ENCODE measurements at regions not wholly inside any gene's neighbourhood (a gene's known extent, or its start where the extent isn't known, plus 50 kb on each side); places are given as distances from the start of the nearest gene placed in this dataset.

DNA sequence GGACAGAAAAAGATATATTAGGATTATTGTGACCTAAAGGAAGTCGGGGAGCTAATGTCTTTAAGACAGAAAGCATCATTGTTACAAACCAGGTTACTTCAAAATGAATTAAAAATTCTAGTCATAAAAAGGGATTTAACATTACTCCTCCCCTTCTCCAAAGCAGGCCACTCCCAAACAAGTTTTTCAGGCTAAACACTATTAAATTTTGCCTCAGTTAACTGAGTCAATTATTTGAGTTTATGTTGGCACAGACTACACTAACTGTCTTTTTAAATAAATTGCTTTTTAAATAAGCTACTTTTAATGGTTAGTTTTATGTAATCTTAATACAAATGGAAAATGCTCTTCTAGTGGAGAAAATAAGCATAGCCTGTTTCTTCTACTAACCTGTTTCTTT lies 395.0 kb upstream of the DUSP10 start:
- TF ChIP-seq POLR2AphosphoS5 (IDR thresholded peaks at IDR 0.05), result no peak
- TF ChIP-seq EP300 (IDR thresholded peaks at IDR 0.05), result no peak
- TF ChIP-seq, protein P1, sequence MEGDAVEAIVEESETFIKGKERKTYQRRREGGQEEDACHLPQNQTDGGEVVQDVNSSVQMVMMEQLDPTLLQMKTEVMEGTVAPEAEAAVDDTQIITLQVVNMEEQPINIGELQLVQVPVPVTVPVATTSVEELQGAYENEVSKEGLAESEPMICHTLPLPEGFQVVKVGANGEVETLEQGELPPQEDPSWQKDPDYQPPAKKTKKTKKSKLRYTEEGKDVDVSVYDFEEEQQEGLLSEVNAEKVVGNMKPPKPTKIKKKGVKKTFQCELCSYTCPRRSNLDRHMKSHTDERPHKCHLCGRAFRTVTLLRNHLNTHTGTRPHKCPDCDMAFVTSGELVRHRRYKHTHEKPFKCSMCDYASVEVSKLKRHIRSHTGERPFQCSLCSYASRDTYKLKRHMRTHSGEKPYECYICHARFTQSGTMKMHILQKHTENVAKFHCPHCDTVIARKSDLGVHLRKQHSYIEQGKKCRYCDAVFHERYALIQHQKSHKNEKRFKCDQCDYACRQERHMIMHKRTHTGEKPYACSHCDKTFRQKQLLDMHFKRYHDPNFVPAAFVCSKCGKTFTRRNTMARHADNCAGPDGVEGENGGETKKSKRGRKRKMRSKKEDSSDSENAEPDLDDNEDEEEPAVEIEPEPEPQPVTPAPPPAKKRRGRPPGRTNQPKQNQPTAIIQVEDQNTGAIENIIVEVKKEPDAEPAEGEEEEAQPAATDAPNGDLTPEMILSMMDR (IDR thresholded peaks at IDR 0.05), result no peak
- TF ChIP-seq POLR2A (IDR thresholded peaks at IDR 0.05), result no peak
- intact Hi-C loops (cut with DNase I), result no loop called here
- Histone ChIP-seq H3K9me3 (peaks cover 0 to 6% (median 0%) of the 10 kb centered on the region in 4 donors), H3K36me3 (no peaks in the 10 kb centered on the region), H3K4me3 (no peak overlapping the region), H3K27me3 (no peaks in the 10 kb centered on the region), H3K27ac (no peak overlapping the region), H3K4me1 (no peaks in the 10 kb centered on the region)
- 36 to 74% methylated on average over 1 of the region's 1 CpG for WGBS, 2 donors
- DNase-seq, result no peak

DNA sequence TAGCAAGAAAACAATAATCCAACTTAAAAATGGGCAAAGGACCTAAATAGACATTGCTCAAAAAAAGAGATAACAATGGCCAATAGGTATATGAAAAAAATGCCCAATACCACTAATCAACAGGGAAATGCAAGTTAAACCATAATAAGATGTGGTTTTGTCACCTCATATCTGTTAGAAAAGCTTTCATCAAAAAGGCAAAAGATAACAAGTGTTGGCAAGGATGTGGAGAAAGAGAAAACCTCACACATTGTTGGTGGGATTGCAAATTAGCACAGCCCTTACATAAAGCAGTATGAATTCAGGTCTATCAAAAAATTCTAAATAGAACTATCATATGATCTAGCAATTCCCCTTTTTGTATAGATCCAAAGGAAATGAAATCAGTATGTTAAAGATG lies 387.2 kb upstream of the DUSP10 start:
- H3K27ac ChIP-seq, result no peak overlapping the region
- intact Hi-C loops (cut with DNase I), result no loop called here
- TF ChIP-seq EP300 (IDR thresholded peaks at IDR 0.05) (no peak), POLR2A (IDR thresholded peaks at IDR 0.05) (no peak), POLR2AphosphoS5 (IDR thresholded peaks at IDR 0.05) (no peak)
- TF ChIP-seq, protein P1 (IDR thresholded peaks at IDR 0.05), result no peak
- H3K36me3 ChIP-seq, result no peaks in the 10 kb centered on the region
- no peak overlapping the region for H3K4me3 ChIP-seq
- H3K9me3 ChIP-seq, result peaks cover 0 to 4% (median 0%) of the 10 kb centered on the region in 4 donors
- H3K4me1 ChIP-seq, result no peaks in the 10 kb centered on the region
- no peaks in the 10 kb centered on the region for H3K27me3 ChIP-seq
- DNase-seq, result no peak

DNA sequence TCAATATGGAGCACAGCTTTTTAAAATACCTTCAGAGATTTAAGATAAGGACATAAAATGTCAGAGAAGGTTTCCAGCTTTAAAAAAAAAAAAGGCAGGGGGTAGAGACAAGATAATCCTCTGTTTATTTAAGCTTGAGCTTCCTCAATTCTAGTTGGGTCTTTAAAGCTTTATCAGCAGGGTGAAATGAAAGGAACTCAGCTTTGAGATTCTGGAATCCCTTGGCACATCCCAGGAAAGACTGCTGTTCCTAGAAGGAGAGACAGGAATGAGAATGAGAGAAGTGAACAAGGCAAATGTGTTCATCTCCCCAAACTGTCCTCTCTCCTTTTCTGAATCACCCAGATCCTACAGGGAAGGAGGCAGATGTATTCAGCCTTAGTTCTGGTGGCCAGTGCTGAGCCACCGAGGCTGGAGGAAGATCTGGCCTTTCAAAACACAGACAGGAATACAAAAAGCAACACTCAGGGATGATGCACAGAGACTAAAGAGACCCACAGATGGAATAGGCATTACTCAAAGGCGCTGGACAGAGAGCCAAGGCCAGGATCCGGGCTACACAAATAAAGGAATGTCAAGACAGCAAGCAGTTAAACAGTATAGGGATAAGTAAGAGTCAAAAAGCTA lies 385.8 kb upstream of the DUSP10 start:
- no peak overlapping the region for H3K4me3 ChIP-seq
- no peak overlapping the region for H3K27ac ChIP-seq
- H3K4me1 ChIP-seq, result no peaks in the 10 kb centered on the region
- 87 to 92% methylated on average over 3 of the region's 3 CpGs for WGBS, 2 donors
- no peaks in the 10 kb centered on the region for H3K27me3 ChIP-seq
- H3K9me3 ChIP-seq, result no peaks in the 10 kb centered on the region
- no peak for DNase-seq
- TF ChIP-seq EP300 (IDR thresholded peaks at IDR 0.05) (no peak), POLR2A (IDR thresholded peaks at IDR 0.05) (no peak)
- TF ChIP-seq, protein P1 (IDR thresholded peaks at IDR 0.05), result no peak
- intact Hi-C loops (cut with DNase I), result no loop called here
- no peaks in the 10 kb centered on the region for H3K36me3 ChIP-seq

DNA sequence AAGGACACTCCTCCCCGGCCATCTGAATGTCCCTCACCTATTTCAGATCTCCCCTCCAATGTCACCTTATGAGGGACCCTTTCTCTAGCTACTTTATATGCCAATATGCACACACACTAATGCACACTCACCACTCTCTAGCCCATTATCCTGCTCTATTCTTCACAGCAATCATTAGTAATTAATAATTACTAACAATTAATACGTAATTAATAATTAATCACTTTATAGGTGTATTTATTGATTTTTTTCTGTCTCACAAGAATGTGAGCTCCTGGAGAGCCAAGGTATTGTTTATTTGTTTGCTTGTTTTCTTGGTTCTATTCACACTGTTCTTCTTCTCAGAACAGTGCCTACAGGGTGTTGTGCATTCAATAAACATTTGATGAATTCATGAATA lies 385.2 kb upstream of the DUSP10 start:
- Histone ChIP-seq H3K27me3 (no peaks in the 10 kb centered on the region), H3K27ac (no peak overlapping the region), H3K4me3 (no peak overlapping the region), H3K36me3 (no peaks in the 10 kb centered on the region), H3K9me3 (no peaks in the 10 kb centered on the region), H3K4me1 (no peaks in the 10 kb centered on the region)
- no peak for DNase-seq
- intact Hi-C loops (cut with DNase I), result no loop called here
- TF ChIP-seq EP300 (IDR thresholded peaks at IDR 0.05) (no peak), POLR2AphosphoS5 (IDR thresholded peaks at IDR 0.05) (no peak), POLR2A (IDR thresholded peaks at IDR 0.05) (no peak)
- TF ChIP-seq, protein P1 (IDR thresholded peaks at IDR 0.05), result no peak
- WGBS, 2 donors, result 71 to 88% methylated on average over 2 of the region's 2 CpGs

DNA sequence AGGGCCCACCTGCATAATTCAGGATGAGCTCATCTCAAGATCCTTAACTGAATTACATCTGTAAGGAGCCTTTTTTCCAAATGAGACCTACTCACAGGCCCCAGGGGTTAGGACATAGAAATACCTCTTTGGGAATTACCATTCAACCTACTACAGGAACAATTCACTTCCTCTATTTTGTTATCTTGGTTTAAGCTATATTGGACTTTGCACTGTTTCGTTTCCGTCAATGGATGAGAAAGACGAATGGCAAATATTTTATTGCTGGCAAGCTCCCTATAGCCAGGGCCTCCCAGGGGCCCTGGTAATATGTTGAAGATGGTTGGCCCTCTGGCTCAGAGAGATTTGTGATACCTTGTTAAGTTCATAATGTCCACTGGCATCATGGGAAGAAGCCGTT lies 384.2 kb upstream of the DUSP10 start:
- Histone ChIP-seq H3K9me3 (no peaks in the 10 kb centered on the region), H3K27ac (no peak overlapping the region), H3K4me3 (no peak overlapping the region), H3K36me3 (no peaks in the 10 kb centered on the region), H3K27me3 (no peaks in the 10 kb centered on the region), H3K4me1 (no peaks in the 10 kb centered on the region)
- TF ChIP-seq POLR2A (IDR thresholded peaks at IDR 0.05), result no peak
- no peak for TF ChIP-seq EP300 (IDR thresholded peaks at IDR 0.05)
- TF ChIP-seq, protein P1 (IDR thresholded peaks at IDR 0.05), result no peak
- TF ChIP-seq POLR2AphosphoS5 (IDR thresholded peaks at IDR 0.05), result no peak
- no peak for DNase-seq
- 15 to 54% methylated on average over 4 of the region's 4 CpGs for WGBS, 2 donors
- intact Hi-C loops (cut with DNase I), result no loop called here

Data from sigmoid colon (tissue), 6 donors.